OCI-LY1 (cell line): ENCODE measurements at regions not wholly inside any gene's neighbourhood (a gene's known extent, or its start where the extent isn't known, plus 50 kb on each side); places are given as distances from the start of the nearest gene placed in this dataset.
"Not testable (repeated sequence)": the region's sequence is repeated elsewhere in the genome, so short reads cannot be mapped to it uniquely, and the experiment has no call there.

Source experiments
- H2AFZ ChIP-seq: fragments of 200-600 bp; sonication (generic), shearing (Covaris generic); 2 replicates; pipeline ENCODE4 v1.6.0; 2014; ENCODE audit warnings: antibody characterized with exemption, mild to moderate bottlenecking, low read length
- H3F3A ChIP-seq: fragments of 200-600 bp; sonication (generic), shearing (Covaris generic); 2 replicates; pipeline ENCODE4 v1.6.0; 2014; ENCODE audit warnings: mild to moderate bottlenecking, antibody characterized with exemption, low read length, moderate library complexity; ENCODE audit not compliant: insufficient read depth
- H3K27ac ChIP-seq: fragments of 200-600 bp; sonication (generic); 2 replicates; pipeline ENCODE4 v1.5.1; 2014; ENCODE audit warnings: low read length, mixed run types, mild to moderate bottlenecking, low read depth; ENCODE audit not compliant: poor library complexity, severe bottlenecking
- H3K27me3 ChIP-seq: fragments of 200-600 bp; sonication (generic); 2 replicates; pipeline ENCODE4 v1.6.0; 2014; ENCODE audit warnings: antibody characterized with exemption, mild to moderate bottlenecking, low read length, moderate library complexity; ENCODE audit not compliant: insufficient read depth
- H3K36me3 ChIP-seq: fragments of 200-600 bp; sonication (generic); 2 replicates; pipeline ENCODE4 v1.6.1; 2014; ENCODE audit warnings: mild to moderate bottlenecking, antibody characterized with exemption, low read length, moderate library complexity, mixed read lengths; ENCODE audit not compliant: insufficient read depth
- H3K4me1 ChIP-seq: fragments of 200-600 bp; sonication (generic); 2 replicates; pipeline ENCODE4 v1.5.1; 2014; ENCODE audit warnings: mild to moderate bottlenecking, low read length, moderate library complexity; ENCODE audit not compliant: insufficient read depth, severe bottlenecking
- H3K4me2 ChIP-seq: fragments of 200-600 bp; sonication (generic), shearing (Covaris generic); 2 replicates; pipeline ENCODE4 v1.6.1; 2014; ENCODE audit warnings: low read length
- H3K4me3 ChIP-seq: fragments of 200-600 bp; sonication (generic); 2 replicates; pipeline ENCODE4 v1.5.1; 2014; ENCODE audit warnings: low read length, low read depth, mild to moderate bottlenecking, mixed read lengths; ENCODE audit not compliant: poor library complexity, severe bottlenecking
- H3K79me2 ChIP-seq: fragments of 200-600 bp; shearing (Covaris generic); 2 replicates; pipeline ENCODE4 v1.6.1; 2016; ENCODE audit warnings: mixed run types, low read length, mixed read lengths; ENCODE audit not compliant: insufficient read depth
- H3K9ac ChIP-seq: fragments of 200-600 bp; sonication (generic), shearing (Covaris generic); 2 replicates; pipeline ENCODE4 v1.6.1; 2014; ENCODE audit warnings: mild to moderate bottlenecking, low read length, mixed read lengths
- H3K9me2 ChIP-seq: fragments of 200-600 bp; sonication (generic), shearing (Covaris generic); 2 replicates; pipeline ENCODE4 v1.6.1; 2014; ENCODE audit warnings: low read depth, mild to moderate bottlenecking, low read length, mixed read lengths
- H3K9me3 ChIP-seq: fragments of 200-600 bp; shearing (Covaris generic); 2 replicates; pipeline ENCODE4 v1.6.1; 2014; ENCODE audit warnings: low read length, mixed read lengths
- H4K20me1 ChIP-seq: fragments of 200-600 bp; sonication (generic), shearing (Covaris generic); 2 replicates; pipeline ENCODE4 v1.6.0; 2016; ENCODE audit warnings: mild to moderate bottlenecking, low read length; ENCODE audit not compliant: insufficient read depth
- EZH2 ChIP-seq: fragments of 200-600 bp; sonication (generic), shearing (Covaris generic); IDR thresholded peaks from 2 replicates; pipeline ENCODE4 v1.8.0; 2017; ENCODE audit warnings: borderline replicate concordance, mixed run types, mild to moderate bottlenecking, antibody characterized with exemption, low read length, moderate library complexity, mixed read lengths
- TF ChIP-seq, protein P1 (sequence below): fragments of 200-600 bp; sonication (generic), shearing (Covaris generic); IDR thresholded peaks from 2 replicates; pipeline ENCODE4 v1.5.1; 2017; ENCODE audit warnings: mild to moderate bottlenecking, antibody characterized with exemption, low read length, moderate library complexity, mixed read lengths

GRCh38 chr6:88499845-88500699 is 333.9 kb upstream of the CNR1 start:
- TF ChIP-seq, protein P1, sequence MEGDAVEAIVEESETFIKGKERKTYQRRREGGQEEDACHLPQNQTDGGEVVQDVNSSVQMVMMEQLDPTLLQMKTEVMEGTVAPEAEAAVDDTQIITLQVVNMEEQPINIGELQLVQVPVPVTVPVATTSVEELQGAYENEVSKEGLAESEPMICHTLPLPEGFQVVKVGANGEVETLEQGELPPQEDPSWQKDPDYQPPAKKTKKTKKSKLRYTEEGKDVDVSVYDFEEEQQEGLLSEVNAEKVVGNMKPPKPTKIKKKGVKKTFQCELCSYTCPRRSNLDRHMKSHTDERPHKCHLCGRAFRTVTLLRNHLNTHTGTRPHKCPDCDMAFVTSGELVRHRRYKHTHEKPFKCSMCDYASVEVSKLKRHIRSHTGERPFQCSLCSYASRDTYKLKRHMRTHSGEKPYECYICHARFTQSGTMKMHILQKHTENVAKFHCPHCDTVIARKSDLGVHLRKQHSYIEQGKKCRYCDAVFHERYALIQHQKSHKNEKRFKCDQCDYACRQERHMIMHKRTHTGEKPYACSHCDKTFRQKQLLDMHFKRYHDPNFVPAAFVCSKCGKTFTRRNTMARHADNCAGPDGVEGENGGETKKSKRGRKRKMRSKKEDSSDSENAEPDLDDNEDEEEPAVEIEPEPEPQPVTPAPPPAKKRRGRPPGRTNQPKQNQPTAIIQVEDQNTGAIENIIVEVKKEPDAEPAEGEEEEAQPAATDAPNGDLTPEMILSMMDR = no peak
- no peak for TF ChIP-seq EZH2
- H3K9me3 ChIP-seq = peaks cover 6% of the 10 kb centered on the region
- H3K4me1 ChIP-seq = peaks cover 23% of the 10 kb centered on the region
- H3K4me2 ChIP-seq = peak overlapping the region; percentile 62
- no peaks in the 10 kb centered on the region for H3K36me3 ChIP-seq
- no peaks in the 10 kb centered on the region for H3K27me3 ChIP-seq
- no peaks in the 10 kb centered on the region for H4K20me1 ChIP-seq
- H3K4me3 ChIP-seq = peak overlapping the region; percentile 17
- peak overlapping the region; percentile 76; the same call in 1 of the 2 replicates for H2AFZ ChIP-seq
- no peaks in the 10 kb centered on the region for H3K9me2 ChIP-seq
- peak overlapping the region; percentile 87 for H3K27ac ChIP-seq
- peak overlapping the region; percentile 53 for H3K9ac ChIP-seq
- no peaks in the 10 kb centered on the region for H3F3A ChIP-seq
- no peaks in the 10 kb centered on the region for H3K79me2 ChIP-seq

DNA sequence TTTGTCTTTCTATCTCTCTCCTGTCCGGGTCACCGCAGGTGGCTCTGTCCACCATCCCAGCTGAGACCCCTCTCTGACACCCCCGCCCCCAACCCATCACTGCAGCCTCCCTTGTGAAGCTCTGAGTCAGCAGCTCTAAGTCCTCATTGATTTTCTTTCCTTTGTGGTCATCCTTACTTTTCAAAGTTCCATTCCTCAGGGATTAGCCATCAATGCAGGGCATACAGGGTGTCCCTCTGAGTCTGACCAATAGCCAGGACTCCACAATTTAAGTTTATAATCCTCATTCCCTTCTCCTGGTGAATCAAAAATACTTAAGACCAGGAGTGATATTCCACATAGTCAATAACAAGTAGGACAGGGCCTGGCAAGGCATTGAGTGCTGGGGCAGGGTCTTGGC is 333.3 kb upstream of the CNR1 start:
- Histone ChIP-seq H3K36me3 (no peaks in the 10 kb centered on the region), H2AFZ (peak overlapping the region; percentile 76; the same call in 1 of the 2 replicates), H3K4me3 (no peak overlapping the region), H3K4me2 (peak overlapping the region; percentile 62), H3K9me3 (peaks cover 3% of the 10 kb centered on the region), H3K27ac (peak overlapping the region; percentile 87), H3K79me2 (no peaks in the 10 kb centered on the region), H3K4me1 (peaks cover 30% of the 10 kb centered on the region), H4K20me1 (no peaks in the 10 kb centered on the region), H3K9me2 (no peaks in the 10 kb centered on the region), H3F3A (no peaks in the 10 kb centered on the region), H3K27me3 (no peaks in the 10 kb centered on the region), H3K9ac (peak overlapping the region; percentile 53)
- TF ChIP-seq, protein P1 = no peak
- TF ChIP-seq EZH2 = no peak

DNA sequence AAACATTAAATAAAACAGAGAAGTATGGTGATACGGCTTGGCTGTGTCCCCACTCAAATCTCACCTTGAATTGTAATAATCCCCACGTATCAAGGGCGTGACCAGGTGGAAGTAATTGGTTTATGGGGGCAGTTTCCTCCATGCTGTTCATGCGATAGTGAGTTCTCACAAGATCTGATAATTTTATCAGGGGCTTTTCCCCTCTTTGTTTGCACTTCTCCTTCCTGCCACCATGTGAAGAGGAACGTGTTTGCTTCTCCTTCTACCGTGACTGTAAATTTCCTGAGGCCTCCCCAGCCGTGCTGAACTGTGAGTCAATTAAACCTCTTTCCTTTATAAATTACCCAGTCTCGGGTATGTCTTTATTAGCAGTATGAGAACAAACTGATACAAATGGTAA is 331.3 kb upstream of the CNR1 start:
- peaks cover 40% of the 10 kb centered on the region for H3K4me1 ChIP-seq
- H3K27ac ChIP-seq, H3F3A ChIP-seq, H3K9ac ChIP-seq, H3K9me2 ChIP-seq, H4K20me1 ChIP-seq, H3K4me2 ChIP-seq, H2AFZ ChIP-seq, H3K9me3 ChIP-seq, H3K79me2 ChIP-seq, H3K4me3 ChIP-seq, H3K27me3 ChIP-seq, H3K36me3 ChIP-seq: not testable (repeated sequence)
